Neural crest cell (in vitro differentiated cells): ENCODE measurements at regions not wholly inside any gene's neighbourhood (a gene's known extent, or its start where the extent isn't known, plus 50 kb on each side); places are given as distances from the start of the nearest gene placed in this dataset.

Experiments used
- DNase-seq: peaks from one replicate; pipeline ENCODE4 v3.0.0; 2021; ENCODE audit warnings: low read depth, mixed read lengths, low spot score
- H3K27ac Mint-ChIP-seq: one replicate; pipeline ENCODE4 v1.8.0; 2021; ENCODE audit warnings: mild to moderate bottlenecking, mixed read lengths; ENCODE audit not compliant: unreplicated experiment
- H3K27me3 Mint-ChIP-seq: 2 replicates; pipeline ENCODE4 v1.8.0; 2021; ENCODE audit warnings: low read depth, mild to moderate bottlenecking, mixed read lengths
- H3K36me3 Mint-ChIP-seq: 2 replicates; pipeline ENCODE4 v1.8.0; 2021; ENCODE audit warnings: low read depth, mild to moderate bottlenecking, mixed read lengths
- H3K4me1 Mint-ChIP-seq: 2 replicates; pipeline ENCODE4 v1.8.0; 2021; ENCODE audit warnings: mixed read lengths
- H3K4me3 Mint-ChIP-seq: one replicate; pipeline ENCODE4 v1.8.0; 2021; ENCODE audit warnings: mild to moderate bottlenecking, mixed read lengths
- H3K9me3 Mint-ChIP-seq: 2 replicates; pipeline ENCODE4 v1.8.0; 2021; ENCODE audit warnings: mixed read lengths
- TF ChIP-seq, protein P1 (sequence below): fragments of 200-600 bp; sonication (generic); conservative IDR thresholded peaks from 2 replicates; pipeline ENCODE4 v1.5.0; 2021; ENCODE audit warnings: antibody characterized with exemption, mild to moderate bottlenecking

DNA sequence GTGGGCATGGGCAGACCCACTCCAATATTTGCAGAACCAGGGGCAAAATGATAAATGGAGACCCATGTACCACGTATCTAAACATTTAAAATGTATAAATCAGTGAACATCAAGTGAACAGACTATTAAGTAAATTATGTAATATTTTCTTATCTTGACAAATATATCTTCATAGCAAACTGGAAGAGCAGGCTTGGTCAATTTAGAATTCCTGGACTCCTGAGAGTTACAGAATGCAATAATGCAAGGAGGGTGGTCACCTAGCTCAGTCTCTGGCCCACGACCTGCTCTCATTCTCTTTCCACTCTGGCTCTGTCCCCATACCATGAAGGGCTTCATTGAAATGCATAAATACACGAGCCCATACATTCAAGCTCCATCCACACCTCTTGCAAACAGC, 398.0 kb downstream of the ENC1 start:
- no peak overlapping the region for H3K4me3 Mint-ChIP-seq
- no peaks in the 10 kb centered on the region for H3K36me3 Mint-ChIP-seq
- TF ChIP-seq, protein P1, sequence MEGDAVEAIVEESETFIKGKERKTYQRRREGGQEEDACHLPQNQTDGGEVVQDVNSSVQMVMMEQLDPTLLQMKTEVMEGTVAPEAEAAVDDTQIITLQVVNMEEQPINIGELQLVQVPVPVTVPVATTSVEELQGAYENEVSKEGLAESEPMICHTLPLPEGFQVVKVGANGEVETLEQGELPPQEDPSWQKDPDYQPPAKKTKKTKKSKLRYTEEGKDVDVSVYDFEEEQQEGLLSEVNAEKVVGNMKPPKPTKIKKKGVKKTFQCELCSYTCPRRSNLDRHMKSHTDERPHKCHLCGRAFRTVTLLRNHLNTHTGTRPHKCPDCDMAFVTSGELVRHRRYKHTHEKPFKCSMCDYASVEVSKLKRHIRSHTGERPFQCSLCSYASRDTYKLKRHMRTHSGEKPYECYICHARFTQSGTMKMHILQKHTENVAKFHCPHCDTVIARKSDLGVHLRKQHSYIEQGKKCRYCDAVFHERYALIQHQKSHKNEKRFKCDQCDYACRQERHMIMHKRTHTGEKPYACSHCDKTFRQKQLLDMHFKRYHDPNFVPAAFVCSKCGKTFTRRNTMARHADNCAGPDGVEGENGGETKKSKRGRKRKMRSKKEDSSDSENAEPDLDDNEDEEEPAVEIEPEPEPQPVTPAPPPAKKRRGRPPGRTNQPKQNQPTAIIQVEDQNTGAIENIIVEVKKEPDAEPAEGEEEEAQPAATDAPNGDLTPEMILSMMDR = no peak
- H3K9me3 Mint-ChIP-seq = no peaks in the 10 kb centered on the region
- no peak for DNase-seq
- H3K4me1 Mint-ChIP-seq = peaks cover 3% of the 10 kb centered on the region
- no peak overlapping the region for H3K27ac Mint-ChIP-seq
- no peaks in the 10 kb centered on the region for H3K27me3 Mint-ChIP-seq

DNA sequence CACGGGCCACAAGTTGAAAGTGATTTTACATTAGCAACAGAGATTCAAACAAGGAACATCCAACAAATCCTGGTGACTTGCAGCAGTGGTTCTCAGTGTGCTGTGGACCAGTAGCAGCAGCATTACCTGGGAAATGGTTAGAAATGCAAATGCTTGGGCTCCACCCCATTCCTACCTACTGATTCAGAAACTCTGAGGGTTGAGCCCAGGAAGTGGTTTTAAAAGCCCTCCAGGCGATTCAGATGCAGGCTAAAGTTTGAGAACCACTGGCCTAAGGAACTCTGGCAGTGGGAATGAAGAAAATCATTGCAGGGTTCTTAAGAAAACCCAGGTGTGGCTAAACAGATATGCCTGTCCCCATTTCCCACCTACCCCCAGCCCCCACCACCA, 398.8 kb downstream of the ENC1 start:
- H3K4me3 Mint-ChIP-seq = no peak overlapping the region
- H3K36me3 Mint-ChIP-seq = no peaks in the 10 kb centered on the region

DNA sequence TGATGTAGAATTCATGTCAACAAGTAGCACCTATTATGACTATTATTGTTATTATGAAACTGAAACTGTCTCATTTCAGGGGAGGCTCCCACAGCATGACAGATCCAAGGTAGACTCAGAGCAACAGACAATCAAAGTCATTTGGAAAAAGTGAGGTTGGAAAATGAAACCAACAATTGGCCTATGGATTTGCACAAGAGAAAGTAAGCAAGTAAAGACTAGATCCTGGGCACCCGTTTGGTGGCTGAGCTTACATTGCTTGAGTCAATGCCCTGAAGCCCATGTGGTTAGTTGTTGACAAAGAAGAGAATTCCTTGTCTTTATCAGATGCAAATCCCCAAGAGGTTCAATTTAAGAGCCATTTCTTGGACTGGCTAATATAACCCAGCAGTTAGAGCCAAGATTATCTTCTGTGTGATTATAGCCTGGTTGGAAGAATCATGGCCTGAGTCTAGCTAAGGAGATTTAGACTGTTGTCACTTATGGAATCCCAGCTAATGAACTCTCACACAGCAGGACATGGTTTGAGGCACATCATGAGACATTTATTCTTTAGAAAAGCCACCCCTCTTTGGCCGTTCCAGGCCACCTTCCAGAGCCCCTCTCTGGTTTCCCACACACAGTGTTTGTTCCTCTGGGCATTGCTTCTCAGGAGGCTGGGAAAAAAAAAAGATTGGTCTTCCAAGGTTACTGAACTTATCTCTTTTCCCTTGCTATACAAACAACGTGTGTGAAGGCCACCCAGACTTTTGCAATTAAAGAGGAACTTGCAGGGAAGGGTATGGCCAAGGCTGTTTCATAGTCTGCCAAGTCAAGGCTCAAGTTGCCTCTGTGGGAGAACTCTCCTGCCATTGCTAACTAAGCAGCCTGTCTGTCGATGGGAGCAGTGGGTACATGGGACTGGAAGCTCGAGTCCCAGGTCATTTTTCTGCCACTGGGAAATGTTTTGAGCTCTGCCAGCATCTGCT, 399.5 kb downstream of the ENC1 start:
- DNase-seq = no peak
- H3K27me3 Mint-ChIP-seq = no peaks in the 10 kb centered on the region

More for the DNA sequence above, 398.8 kb downstream of the ENC1 start:
- Mint-ChIP-seq H3K27ac (no peak overlapping the region), H3K4me1 (peaks cover 3% of the 10 kb centered on the region), H3K9me3 (no peaks in the 10 kb centered on the region), H3K27me3 (no peaks in the 10 kb centered on the region)
- TF ChIP-seq, protein P1 = no peak
- no peak for DNase-seq

DNA sequence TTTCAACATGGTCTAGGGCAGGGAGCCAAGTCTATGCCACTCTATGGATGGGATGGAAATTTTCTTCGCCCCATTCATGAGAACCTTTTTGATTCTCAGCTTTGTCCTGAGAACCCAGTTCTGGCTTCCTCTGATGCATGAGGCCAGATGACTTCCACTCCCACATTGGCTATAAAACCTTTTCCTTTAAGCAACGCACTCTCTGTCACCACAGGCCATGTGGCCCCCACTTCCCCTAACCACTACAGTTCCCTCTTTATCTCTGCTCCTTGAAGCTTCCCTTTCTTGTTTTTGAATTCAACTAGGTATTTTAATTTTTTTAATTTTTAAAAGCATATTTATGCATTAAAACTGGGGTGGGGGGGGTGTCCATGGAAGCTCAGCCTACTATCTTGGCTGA, 401.3 kb downstream of the ENC1 start:
- H3K27ac Mint-ChIP-seq = no peak overlapping the region
- no peaks in the 10 kb centered on the region for H3K36me3 Mint-ChIP-seq
- no peak overlapping the region for H3K4me3 Mint-ChIP-seq
- H3K27me3 Mint-ChIP-seq = no peaks in the 10 kb centered on the region
- H3K9me3 Mint-ChIP-seq = no peaks in the 10 kb centered on the region
- no peak for DNase-seq
- peaks cover 3% of the 10 kb centered on the region for H3K4me1 Mint-ChIP-seq
- TF ChIP-seq, protein P1 = no peak

More for the DNA sequence above, 399.5 kb downstream of the ENC1 start:
- Mint-ChIP-seq H3K4me3 (no peak overlapping the region), H3K27ac (no peak overlapping the region), H3K9me3 (no peaks in the 10 kb centered on the region), H3K4me1 (peaks cover 3% of the 10 kb centered on the region), H3K36me3 (no peaks in the 10 kb centered on the region)
- TF ChIP-seq, protein P1 = no peak

DNA sequence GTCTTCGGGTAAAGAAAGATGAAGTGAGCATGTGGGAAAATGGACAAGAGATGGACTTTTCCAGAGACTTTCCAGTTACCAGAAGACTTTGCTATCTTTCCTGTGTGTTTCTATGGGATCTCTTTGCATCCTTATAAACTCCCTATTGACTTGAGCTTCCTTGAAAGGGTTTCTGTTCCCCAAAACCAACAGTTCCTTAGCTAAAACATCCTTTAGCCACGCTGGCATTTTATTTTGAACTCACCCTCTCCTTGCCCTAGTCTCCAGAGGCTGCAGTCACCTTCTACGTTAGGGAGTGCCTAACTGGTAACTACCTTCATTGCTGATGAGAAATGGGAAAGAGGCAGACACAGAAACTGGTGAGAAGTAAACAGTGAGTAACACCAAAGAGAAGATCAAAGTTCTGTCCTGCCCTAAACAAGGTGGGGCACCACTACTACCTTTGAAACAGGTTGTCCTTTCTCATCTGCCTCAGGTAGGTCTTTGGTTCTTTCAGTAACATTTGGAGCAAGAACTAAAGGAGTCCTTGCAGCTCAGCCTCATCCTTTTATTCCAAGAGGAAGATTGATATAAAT, 402.9 kb downstream of the ENC1 start:
- no peak overlapping the region for H3K4me3 Mint-ChIP-seq
- H3K9me3 Mint-ChIP-seq = peaks cover 5% of the 10 kb centered on the region
- peaks cover 1% of the 10 kb centered on the region for H3K36me3 Mint-ChIP-seq
- no peak overlapping the region for H3K27ac Mint-ChIP-seq
- no peak for DNase-seq
- no peaks in the 10 kb centered on the region for H3K27me3 Mint-ChIP-seq
- TF ChIP-seq, protein P1 = no peak
- H3K4me1 Mint-ChIP-seq = peaks cover 9% of the 10 kb centered on the region
